ENCODE measurements at regions not wholly inside any gene's neighbourhood (a gene's known extent, or its start where the extent isn't known, plus 50 kb on each side); places are given as distances from the start of the nearest gene placed in this dataset.

- DNase-seq (ENCODE audit: low read depth in 6 of 9, low spot score in 9 of 9): no peak
- 97% methylated on average over 10 of the region's 10 CpGs for WGBS
- no peak overlapping the region for H3K4me3 ChIP-seq (ENCODE audit: low read length in 2 of 2)
- no peak overlapping the region for H3K27ac ChIP-seq (ENCODE audit: low read depth in 1 of 2, low read length in 1 of 2)
- peaks cover 0 to 25% of the 10 kb centered on the region in 2 donors for H3K36me3 ChIP-seq (ENCODE audit: control insufficient read depth in 2 of 2, insufficient read depth in 2 of 2, low read length in 1 of 2)
- no peaks in the 10 kb centered on the region for H3K27me3 ChIP-seq (ENCODE audit: control insufficient read depth in 2 of 2, insufficient read depth in 1 of 2, low read length in 1 of 2)
- H3K4me1 ChIP-seq (ENCODE audit: control insufficient read depth in 2 of 2, insufficient read depth in 2 of 2, low read length in 2 of 2): no peaks in the 10 kb centered on the region
- no peaks in the 10 kb centered on the region for H3K9me3 ChIP-seq (ENCODE audit: control insufficient read depth in 2 of 2, insufficient read depth in 1 of 2, low read length in 1 of 2)
Observed at GRCh38 chr22:46090631-46091201, 59.6 kb upstream of the PPARA start.

GRCh38 chr22:46091277-46091977 lies 58.9 kb upstream of the PPARA start:
- H3K27ac ChIP-seq (ENCODE audit: low read depth in 1 of 2, low read length in 1 of 2): no peak overlapping the region
- H3K4me3 ChIP-seq (ENCODE audit: low read length in 2 of 2): no peak overlapping the region
- no peak for DNase-seq (ENCODE audit: low read depth in 6 of 9, low spot score in 9 of 9)
- H3K4me1 ChIP-seq (ENCODE audit: control insufficient read depth in 2 of 2, insufficient read depth in 2 of 2, low read length in 2 of 2): no peaks in the 10 kb centered on the region
- WGBS: 96% methylated on average over 19 of the region's 19 CpGs
- peaks cover 0 to 19% of the 10 kb centered on the region in 2 donors for H3K36me3 ChIP-seq (ENCODE audit: control insufficient read depth in 2 of 2, insufficient read depth in 2 of 2, low read length in 1 of 2)
- no peaks in the 10 kb centered on the region for H3K27me3 ChIP-seq (ENCODE audit: control insufficient read depth in 2 of 2, insufficient read depth in 1 of 2, low read length in 1 of 2)
- no peaks in the 10 kb centered on the region for H3K9me3 ChIP-seq (ENCODE audit: control insufficient read depth in 2 of 2, insufficient read depth in 1 of 2, low read length in 1 of 2)

- Histone ChIP-seq H3K27ac (ENCODE audit: low read depth in 1 of 2, low read length in 1 of 2) (no peak overlapping the region), H3K4me3 (ENCODE audit: low read length in 2 of 2) (no peak overlapping the region), H3K9me3 (ENCODE audit: control insufficient read depth in 2 of 2, insufficient read depth in 1 of 2, low read length in 1 of 2) (no peaks in the 10 kb centered on the region), H3K27me3 (ENCODE audit: control insufficient read depth in 2 of 2, insufficient read depth in 1 of 2, low read length in 1 of 2) (no peaks in the 10 kb centered on the region), H3K4me1 (ENCODE audit: control insufficient read depth in 2 of 2, insufficient read depth in 2 of 2, low read length in 2 of 2) (no peaks in the 10 kb centered on the region), H3K36me3 (ENCODE audit: control insufficient read depth in 2 of 2, insufficient read depth in 2 of 2, low read length in 1 of 2) (peaks cover 0 to 19% of the 10 kb centered on the region in 2 donors)
- DNase-seq (ENCODE audit: low read depth in 6 of 9, low spot score in 9 of 9): no peak
- 98% methylated on average over 13 of the region's 13 CpGs for WGBS
Observed at GRCh38 chr22:46092011-46092410, 58.3 kb upstream of the PPARA start.

GRCh38 chr22:46092670-46093410 lies 57.5 kb upstream of the PPARA start:
- H3K4me1 ChIP-seq (ENCODE audit: control insufficient read depth in 2 of 2, insufficient read depth in 2 of 2, low read length in 2 of 2): no peaks in the 10 kb centered on the region
- H3K27ac ChIP-seq (ENCODE audit: low read depth in 1 of 2, low read length in 1 of 2): no peak overlapping the region
- DNase-seq (ENCODE audit: low read depth in 6 of 9, low spot score in 9 of 9): no peak
- no peaks in the 10 kb centered on the region for H3K27me3 ChIP-seq (ENCODE audit: control insufficient read depth in 2 of 2, insufficient read depth in 1 of 2, low read length in 1 of 2)
- peaks cover 0 to 14% of the 10 kb centered on the region in 2 donors for H3K36me3 ChIP-seq (ENCODE audit: control insufficient read depth in 2 of 2, insufficient read depth in 2 of 2, low read length in 1 of 2)
- no peak overlapping the region for H3K4me3 ChIP-seq (ENCODE audit: low read length in 2 of 2)
- 96% methylated on average over 21 of the region's 21 CpGs for WGBS
- no peaks in the 10 kb centered on the region for H3K9me3 ChIP-seq (ENCODE audit: control insufficient read depth in 2 of 2, insufficient read depth in 1 of 2, low read length in 1 of 2)

GRCh38 chr22:46093796-46094195 lies 56.5 kb upstream of the PPARA start:
- Histone ChIP-seq H3K9me3 (ENCODE audit: control insufficient read depth in 2 of 2, insufficient read depth in 1 of 2, low read length in 1 of 2) (no peaks in the 10 kb centered on the region), H3K4me1 (ENCODE audit: control insufficient read depth in 2 of 2, insufficient read depth in 2 of 2, low read length in 2 of 2) (no peaks in the 10 kb centered on the region), H3K27me3 (ENCODE audit: control insufficient read depth in 2 of 2, insufficient read depth in 1 of 2, low read length in 1 of 2) (no peaks in the 10 kb centered on the region), H3K4me3 (ENCODE audit: low read length in 2 of 2) (no peak overlapping the region), H3K27ac (ENCODE audit: low read depth in 1 of 2, low read length in 1 of 2) (no peak overlapping the region), H3K36me3 (ENCODE audit: control insufficient read depth in 2 of 2, insufficient read depth in 2 of 2, low read length in 1 of 2) (peaks cover 0 to 21% of the 10 kb centered on the region in 2 donors)
- 98% methylated on average over 5 of the region's 5 CpGs for WGBS
- DNase-seq (ENCODE audit: low read depth in 6 of 9, low spot score in 9 of 9): no peak

GRCh38 chr22:46094676-46095075 lies 55.6 kb upstream of the PPARA start:
- DNase-seq (ENCODE audit: low read depth in 6 of 9, low spot score in 9 of 9): no peak
- no peaks in the 10 kb centered on the region for H3K4me1 ChIP-seq (ENCODE audit: control insufficient read depth in 2 of 2, insufficient read depth in 2 of 2, low read length in 2 of 2)
- WGBS: 96% methylated on average over 8 of the region's 8 CpGs
- H3K27ac ChIP-seq (ENCODE audit: low read depth in 1 of 2, low read length in 1 of 2): no peak overlapping the region
- no peaks in the 10 kb centered on the region for H3K27me3 ChIP-seq (ENCODE audit: control insufficient read depth in 2 of 2, insufficient read depth in 1 of 2, low read length in 1 of 2)
- H3K9me3 ChIP-seq (ENCODE audit: control insufficient read depth in 2 of 2, insufficient read depth in 1 of 2, low read length in 1 of 2): no peaks in the 10 kb centered on the region
- H3K4me3 ChIP-seq (ENCODE audit: low read length in 2 of 2): no peak overlapping the region
- peaks cover 0 to 25% of the 10 kb centered on the region in 2 donors for H3K36me3 ChIP-seq (ENCODE audit: control insufficient read depth in 2 of 2, insufficient read depth in 2 of 2, low read length in 1 of 2)

- 94% methylated on average over 9 of the region's 9 CpGs for WGBS
- H3K36me3 ChIP-seq (ENCODE audit: control insufficient read depth in 2 of 2, insufficient read depth in 2 of 2, low read length in 1 of 2): peaks cover 0 to 30% of the 10 kb centered on the region in 2 donors
- H3K9me3 ChIP-seq (ENCODE audit: control insufficient read depth in 2 of 2, insufficient read depth in 1 of 2, low read length in 1 of 2): no peaks in the 10 kb centered on the region
- no peak overlapping the region for H3K4me3 ChIP-seq (ENCODE audit: low read length in 2 of 2)
- H3K27me3 ChIP-seq (ENCODE audit: control insufficient read depth in 2 of 2, insufficient read depth in 1 of 2, low read length in 1 of 2): no peaks in the 10 kb centered on the region
- H3K4me1 ChIP-seq (ENCODE audit: control insufficient read depth in 2 of 2, insufficient read depth in 2 of 2, low read length in 2 of 2): no peaks in the 10 kb centered on the region
- DNase-seq (ENCODE audit: low read depth in 6 of 9, low spot score in 9 of 9): no peak
- no peak overlapping the region for H3K27ac ChIP-seq (ENCODE audit: low read depth in 1 of 2, low read length in 1 of 2)
Observed at GRCh38 chr22:46096051-46096450, 54.3 kb upstream of the PPARA start.

GRCh38 chr22:46096706-46097230 lies 53.6 kb upstream of the PPARA start:
- Histone ChIP-seq H3K9me3 (ENCODE audit: control insufficient read depth in 2 of 2, insufficient read depth in 1 of 2, low read length in 1 of 2) (no peaks in the 10 kb centered on the region), H3K36me3 (ENCODE audit: control insufficient read depth in 2 of 2, insufficient read depth in 2 of 2, low read length in 1 of 2) (peaks cover 0 to 27% of the 10 kb centered on the region in 2 donors), H3K4me3 (ENCODE audit: low read length in 2 of 2) (no peak overlapping the region), H3K27ac (ENCODE audit: low read depth in 1 of 2, low read length in 1 of 2) (no peak overlapping the region), H3K27me3 (ENCODE audit: control insufficient read depth in 2 of 2, insufficient read depth in 1 of 2, low read length in 1 of 2) (no peaks in the 10 kb centered on the region), H3K4me1 (ENCODE audit: control insufficient read depth in 2 of 2, insufficient read depth in 2 of 2, low read length in 2 of 2) (no peaks in the 10 kb centered on the region)
- DNase-seq (ENCODE audit: low read depth in 6 of 9, low spot score in 9 of 9): no peak
- 99% methylated on average over 14 of the region's 14 CpGs for WGBS

GRCh38 chr22:46097268-46097900 lies 52.9 kb upstream of the PPARA start:
- Histone ChIP-seq H3K27me3 (ENCODE audit: control insufficient read depth in 2 of 2, insufficient read depth in 1 of 2, low read length in 1 of 2) (no peaks in the 10 kb centered on the region), H3K27ac (ENCODE audit: low read depth in 1 of 2, low read length in 1 of 2) (no peak overlapping the region), H3K4me1 (ENCODE audit: control insufficient read depth in 2 of 2, insufficient read depth in 2 of 2, low read length in 2 of 2) (no peaks in the 10 kb centered on the region), H3K9me3 (ENCODE audit: control insufficient read depth in 2 of 2, insufficient read depth in 1 of 2, low read length in 1 of 2) (no peaks in the 10 kb centered on the region), H3K4me3 (ENCODE audit: low read length in 2 of 2) (no peak overlapping the region), H3K36me3 (ENCODE audit: control insufficient read depth in 2 of 2, insufficient read depth in 2 of 2, low read length in 1 of 2) (peaks cover 0 to 30% of the 10 kb centered on the region in 2 donors)
- 90% methylated on average over 13 of the region's 13 CpGs for WGBS
- DNase-seq (ENCODE audit: low read depth in 6 of 9, low spot score in 9 of 9): no peak

Measured in thymus (tissue), 11 donors.